HEK293 (cell line): ENCODE measurements at regions not wholly inside any gene's neighbourhood (a gene's known extent, or its start where the extent isn't known, plus 50 kb on each side); places are given as distances from the start of the nearest gene placed in this dataset.

Experiments
- CTCF ChIA-PET: fragments of 350-600 bp; formaldehyde crosslinking; extraction: SDS; loops from one replicate; lab custom pipeline; 2021; ENCODE audit warnings: antibody characterized with exemption; lab: Yijun Ruan, JAX
- POLR2A ChIA-PET: fragments of 300-600 bp; formaldehyde crosslinking; extraction: SDS; loops from one replicate; lab custom pipeline; 2020; ENCODE audit warnings: antibody characterized with exemption, inconsistent platforms; lab: Yijun Ruan, JAX
- H3K27ac ChIP-seq: fragments of 200-500 bp; sonication (Bioruptor generic); 2 replicates; pipeline ENCODE4 v1.5.1; 2014; ENCODE audit warnings: low read depth, low read length, control low read depth, inconsistent platforms; ENCODE audit errors: extremely low read depth
- H3K36me3 ChIP-seq, 2 experiments: fragments of 200-500 bp in 1 of 2; sonication (Bioruptor generic) in 1 of 2; 1 replicate in 1 of 2; 2 replicates in 1 of 2; pipeline ENCODE4 v1.5.1; 2014 to 2017; ENCODE audit warnings: inconsistent platforms in 2 of 2, low read length in 2 of 2; ENCODE audit not compliant: control insufficient read depth in 2 of 2, insufficient read depth in 1 of 2
- H3K4me1 ChIP-seq: fragments of 200-500 bp; sonication (Bioruptor generic); 2 replicates; pipeline ENCODE4 v1.5.1; 2014; ENCODE audit warnings: mild to moderate bottlenecking, low read length, inconsistent platforms; ENCODE audit not compliant: control insufficient read depth, insufficient read depth
- H3K4me3 ChIP-seq: 2 replicates; pipeline ENCODE4 v1.5.1; 2011; ENCODE audit warnings: low read depth, mild to moderate bottlenecking, control low read depth, low read length, moderate library complexity
- H3K9me3 ChIP-seq: fragments of 200-500 bp; sonication (Bioruptor generic); 2 replicates; pipeline ENCODE4 v1.5.1; 2014; ENCODE audit warnings: low read depth, low read length, inconsistent platforms; ENCODE audit not compliant: control insufficient read depth, insufficient read depth
- HOXA7 ChIP-seq: sonication (generic); formaldehyde crosslinking; IDR thresholded peaks from 2 replicates; pipeline ENCODE4 v1.8.1; 2022; ENCODE audit warnings: missing genetic modification reagents, borderline replicate concordance
- MEIS1 ChIP-seq: sonication (generic); formaldehyde crosslinking; IDR thresholded peaks from 2 replicates; pipeline ENCODE4 v1.8.1; 2022; ENCODE audit warnings: missing genetic modification reagents, mild to moderate bottlenecking, borderline replicate concordance
- PRDM10 ChIP-seq: fragments of 450-650 bp; formaldehyde crosslinking; IDR thresholded peaks from 2 replicates; pipeline ENCODE4 v1.5.1; 2016; ENCODE audit warnings: missing biosample characterization, missing genetic modification characterization
- PRDM4 ChIP-seq: fragments of 450-650 bp; formaldehyde crosslinking; IDR thresholded peaks from 2 replicates; pipeline ENCODE4 v1.5.1; 2017; ENCODE audit warnings: missing biosample characterization, missing genetic modification characterization
- ZBTB17 ChIP-seq: fragments of 450-650 bp; formaldehyde crosslinking; IDR thresholded peaks from 2 replicates; pipeline ENCODE4 v1.5.1; 2016; ENCODE audit warnings: missing biosample characterization, missing genetic modification characterization
- ZNF221 ChIP-seq: fragments of 450-650 bp; formaldehyde crosslinking; IDR thresholded peaks from 2 replicates; pipeline ENCODE4 v1.5.1; 2017; ENCODE audit warnings: missing biosample characterization, missing genetic modification characterization, borderline replicate concordance
- ZNF350 ChIP-seq: fragments of 450-650 bp; formaldehyde crosslinking; IDR thresholded peaks from 2 replicates; pipeline ENCODE4 v1.5.0; 2017; ENCODE audit warnings: missing biosample characterization, mild to moderate bottlenecking, missing genetic modification characterization
- ZNF416 ChIP-seq: fragments of 450-650 bp; formaldehyde crosslinking; IDR thresholded peaks from 2 replicates; pipeline ENCODE4 v1.5.1; 2016; ENCODE audit warnings: missing biosample characterization, missing genetic modification characterization
- ZNF658 ChIP-seq: fragments of 450-650 bp; formaldehyde crosslinking; IDR thresholded peaks from 2 replicates; pipeline ENCODE4; 2016; ENCODE audit warnings: missing biosample characterization, missing genetic modification characterization
- TF ChIP-seq, protein P1 (sequence below): fragments of 450-650 bp; formaldehyde crosslinking; IDR thresholded peaks from 2 replicates; pipeline ENCODE4 v1.5.1; 2016; ENCODE audit warnings: missing biosample characterization, missing genetic modification characterization, borderline replicate concordance
- TF ChIP-seq, protein P2 (sequence below): fragments of 450-650 bp; formaldehyde crosslinking; IDR thresholded peaks from 2 replicates; pipeline ENCODE4 v1.5.1; 2016; ENCODE audit warnings: missing biosample characterization, missing genetic modification characterization
- TF ChIP-seq, protein P3 (sequence below): fragments of 450-650 bp; formaldehyde crosslinking; IDR thresholded peaks from 2 replicates; pipeline ENCODE4 v1.5.1; 2016; ENCODE audit warnings: missing biosample characterization, missing genetic modification characterization

DNA sequence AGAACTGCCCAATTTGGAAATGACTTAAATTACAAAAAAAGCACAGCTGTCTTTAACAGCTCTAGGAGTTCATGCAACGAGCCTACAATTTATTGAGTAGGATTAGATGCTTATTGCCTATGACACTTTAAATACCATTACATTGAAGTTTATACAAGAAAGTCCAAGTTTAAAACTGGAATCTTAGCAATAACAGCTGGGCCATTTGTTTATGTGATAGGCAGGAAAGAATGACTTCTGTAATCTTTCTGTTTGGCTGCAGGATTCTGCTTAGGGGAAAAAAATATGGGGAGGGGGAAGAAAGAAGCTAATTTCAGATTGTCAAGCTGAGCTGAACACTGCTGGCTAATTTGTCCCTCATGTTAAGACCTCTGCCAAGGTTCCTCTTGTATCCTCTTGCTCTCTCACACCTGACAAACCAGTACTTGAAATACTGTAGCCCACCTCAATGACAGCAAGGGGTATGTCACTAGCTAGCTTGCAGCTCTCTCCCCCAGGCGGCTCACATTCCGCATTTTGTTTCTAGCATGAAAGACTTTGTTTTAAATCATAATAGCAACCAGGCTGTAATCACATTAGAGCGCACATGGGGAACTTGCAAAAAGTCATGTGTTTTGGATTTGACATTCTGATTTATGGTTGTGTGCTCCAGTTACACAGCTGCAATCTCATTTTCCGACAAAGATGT, 384.8 kb downstream of the BMP4 start:
- TF ChIP-seq ZNF658 (tag by site-specific recombination) (no peak), PRDM10 (tag by site-specific recombination) (no peak), MEIS1 (CRISPR knock-in tag) (no peak), HOXA7 (no peak), ZBTB17 (tag by site-specific recombination) (no peak), ZNF221 (no peak), ZNF350 (tag by site-specific recombination) (no peak), ZNF416 (tag by site-specific recombination) (no peak), PRDM4 (tag by site-specific recombination) (no peak)
- TF ChIP-seq, protein P1, sequence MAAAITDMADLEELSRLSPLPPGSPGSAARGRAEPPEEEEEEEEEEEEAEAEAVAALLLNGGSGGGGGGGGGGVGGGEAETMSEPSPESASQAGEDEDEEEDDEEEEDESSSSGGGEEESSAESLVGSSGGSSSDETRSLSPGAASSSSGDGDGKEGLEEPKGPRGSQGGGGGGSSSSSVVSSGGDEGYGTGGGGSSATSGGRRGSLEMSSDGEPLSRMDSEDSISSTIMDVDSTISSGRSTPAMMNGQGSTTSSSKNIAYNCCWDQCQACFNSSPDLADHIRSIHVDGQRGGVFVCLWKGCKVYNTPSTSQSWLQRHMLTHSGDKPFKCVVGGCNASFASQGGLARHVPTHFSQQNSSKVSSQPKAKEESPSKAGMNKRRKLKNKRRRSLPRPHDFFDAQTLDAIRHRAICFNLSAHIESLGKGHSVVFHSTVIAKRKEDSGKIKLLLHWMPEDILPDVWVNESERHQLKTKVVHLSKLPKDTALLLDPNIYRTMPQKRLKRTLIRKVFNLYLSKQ, result no peak
- TF ChIP-seq, protein P2, sequence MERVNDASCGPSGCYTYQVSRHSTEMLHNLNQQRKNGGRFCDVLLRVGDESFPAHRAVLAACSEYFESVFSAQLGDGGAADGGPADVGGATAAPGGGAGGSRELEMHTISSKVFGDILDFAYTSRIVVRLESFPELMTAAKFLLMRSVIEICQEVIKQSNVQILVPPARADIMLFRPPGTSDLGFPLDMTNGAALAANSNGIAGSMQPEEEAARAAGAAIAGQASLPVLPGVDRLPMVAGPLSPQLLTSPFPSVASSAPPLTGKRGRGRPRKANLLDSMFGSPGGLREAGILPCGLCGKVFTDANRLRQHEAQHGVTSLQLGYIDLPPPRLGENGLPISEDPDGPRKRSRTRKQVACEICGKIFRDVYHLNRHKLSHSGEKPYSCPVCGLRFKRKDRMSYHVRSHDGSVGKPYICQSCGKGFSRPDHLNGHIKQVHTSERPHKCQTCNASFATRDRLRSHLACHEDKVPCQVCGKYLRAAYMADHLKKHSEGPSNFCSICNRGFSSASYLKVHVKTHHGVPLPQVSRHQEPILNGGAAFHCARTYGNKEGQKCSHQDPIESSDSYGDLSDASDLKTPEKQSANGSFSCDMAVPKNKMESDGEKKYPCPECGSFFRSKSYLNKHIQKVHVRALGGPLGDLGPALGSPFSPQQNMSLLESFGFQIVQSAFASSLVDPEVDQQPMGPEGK (tag by site-specific recombination), result no peak
- TF ChIP-seq, protein P3, sequence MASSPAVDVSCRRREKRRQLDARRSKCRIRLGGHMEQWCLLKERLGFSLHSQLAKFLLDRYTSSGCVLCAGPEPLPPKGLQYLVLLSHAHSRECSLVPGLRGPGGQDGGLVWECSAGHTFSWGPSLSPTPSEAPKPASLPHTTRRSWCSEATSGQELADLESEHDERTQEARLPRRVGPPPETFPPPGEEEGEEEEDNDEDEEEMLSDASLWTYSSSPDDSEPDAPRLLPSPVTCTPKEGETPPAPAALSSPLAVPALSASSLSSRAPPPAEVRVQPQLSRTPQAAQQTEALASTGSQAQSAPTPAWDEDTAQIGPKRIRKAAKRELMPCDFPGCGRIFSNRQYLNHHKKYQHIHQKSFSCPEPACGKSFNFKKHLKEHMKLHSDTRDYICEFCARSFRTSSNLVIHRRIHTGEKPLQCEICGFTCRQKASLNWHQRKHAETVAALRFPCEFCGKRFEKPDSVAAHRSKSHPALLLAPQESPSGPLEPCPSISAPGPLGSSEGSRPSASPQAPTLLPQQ (tag by site-specific recombination), result no peak
- TF ChIP-seq, all 188 proteins: peak for 0
- Histone ChIP-seq H3K27ac (no peak overlapping the region), H3K4me1 (no peaks in the 10 kb centered on the region), H3K36me3 (no peaks in the 10 kb centered on the region), H3K9me3 (no peaks in the 10 kb centered on the region), H3K4me3 (no peak overlapping the region)
- CTCF ChIA-PET, result interaction anchor here (0.6 kb wide), 1 partner anchor 22 kb away, joined by 3 read pairs; no protein-coding TSS in a partner anchor
- POLR2A ChIA-PET, result no interaction called here
